ENCODE measurements at regions not wholly inside any gene's neighbourhood (a gene's known extent, or its start where the extent isn't known, plus 50 kb on each side); places are given as distances from the start of the nearest gene placed in this dataset.
"Not testable (repeated sequence)": the region's sequence is repeated elsewhere in the genome, so short reads cannot be mapped to it uniquely, and the experiment has no call there.

GRCh38 chr2:87919023-87919665, 93.5 kb upstream of the RGPD2 start:
- TF ChIP-seq CTCF (conservative IDR thresholded peaks at IDR 0.05 in 1 of 2, IDR thresholded peaks at IDR 0.05 in 1 of 2; ENCODE audit: extremely low read depth in 1 of 2, insufficient read depth in 1 of 2, low read depth in 1 of 2, low read length in 2 of 2); EZH2 (IDR thresholded peaks at IDR 0.05; ENCODE audit: borderline replicate concordance, low read length): not testable (repeated sequence)
